HepG2 (cell line): ENCODE measurements at regions not wholly inside any gene's neighbourhood (a gene's known extent, or its start where the extent isn't known, plus 50 kb on each side); places are given as distances from the start of the nearest gene placed in this dataset.

ENCODE experiments used
- ATAC-seq: fragments of 200-7000 bp; cut with Tn5 transposase; 3 replicates; pipeline ENCODE4 v1.9.1; 2020; ENCODE audit warnings: mild to moderate bottlenecking, moderate library complexity
- BruUV-seq: library from RNA; stranded (reverse); fragments of 400-500 nt; replicated peaks from 2 replicates; lab custom pipeline; 2021; lab: Mats Ljungman, UMichigan
- CTCF ChIA-PET: fragments of 300-600 bp; formaldehyde crosslinking; extraction: SDS; loops from one replicate; lab custom pipeline; 2021; ENCODE audit warnings: low total read pairs, inconsistent platforms, low intra/inter-chr PET ratio; lab: Yijun Ruan, JAX
- POLR2A ChIA-PET: fragments of 350-600 bp; sonication (Branson Sonifier 250); formaldehyde crosslinking; loops from one replicate; lab custom pipeline; 2020; ENCODE audit warnings: antibody characterized with exemption, inconsistent platforms; lab: Yijun Ruan, JAX
- DNase-seq: peaks from one replicate; pipeline ENCODE4 v3.0.0-alpha.2; 2015; ENCODE audit warnings: low spot score
- FAIRE-seq: peaks from 3 replicates; lab custom pipeline; 2011; peaks lifted over from hg19 to GRCh38; lab: Jason Lieb, UNC
- H2AFZ ChIP-seq: one replicate; pipeline ENCODE4 v1.6.1; 2011; ENCODE audit warnings: low read length, inconsistent platforms
- H3K27ac ChIP-seq: fragments of 300-600 bp; 3 replicates; pipeline ENCODE4 v1.8.0; 2011; ENCODE audit warnings: mixed run types, mild to moderate bottlenecking, mixed read lengths, low read length, inconsistent platforms; ENCODE audit not compliant: insufficient read depth; ENCODE audit errors: extremely low read length
- H3K27me3 ChIP-seq, 2 experiments: fragments of 200-600 bp in 1 of 2; 2 replicates in 1 of 2; 3 replicates in 1 of 2; pipeline versions ENCODE4 v1.6.0 to v1.8.0; 2011; ENCODE audit warnings: low read length in 2 of 2, mild to moderate bottlenecking in 2 of 2, moderate library complexity in 2 of 2, inconsistent platforms in 1 of 2; ENCODE audit not compliant: insufficient read depth in 2 of 2, control insufficient read depth in 1 of 2
- H3K36me3 ChIP-seq, 2 experiments: fragments of 200-600 bp in 1 of 2; replicated peaks in 1 of 2; 2 replicates in 1 of 2; 3 replicates in 1 of 2; pipeline versions ENCODE4 v1.5.1 to v1.8.0; 2011; ENCODE audit warnings: low read length in 2 of 2, inconsistent platforms in 1 of 2; ENCODE audit not compliant: insufficient read depth in 2 of 2, control insufficient read depth in 1 of 2
- H3K4me1 ChIP-seq: 2 replicates; pipeline ENCODE4 v1.5.1; 2012; ENCODE audit warnings: low read length, inconsistent platforms; ENCODE audit not compliant: insufficient read depth
- H3K4me2 ChIP-seq: 2 replicates; pipeline ENCODE4 v1.6.0; 2011; ENCODE audit warnings: low read depth, low read length, inconsistent platforms
- H3K4me3 ChIP-seq, 3 experiments: fragments of 200-600 bp in 1 of 3; sonication (generic), shearing (Covaris generic) in 1 of 3; replicated peaks in 1 of 3; 2 replicates each; pipeline ENCODE4 v1.5.1; 2011 to 2016; ENCODE audit warnings: low read length in 3 of 3, inconsistent platforms in 2 of 3, low read depth in 2 of 3, mild to moderate bottlenecking in 2 of 3, control low read depth in 1 of 3, mixed read lengths in 1 of 3; ENCODE audit not compliant: insufficient read depth in 1 of 3
- H3K79me2 ChIP-seq: one replicate; pipeline ENCODE4 v1.6.1; 2011; ENCODE audit warnings: low read length, inconsistent platforms; ENCODE audit not compliant: insufficient read depth
- H3K9ac ChIP-seq: 2 replicates; pipeline ENCODE4 v1.6.0; 2011; ENCODE audit warnings: mild to moderate bottlenecking, low read depth, low read length, inconsistent platforms; ENCODE audit not compliant: insufficient read depth
- H3K9me3 ChIP-seq: 2 replicates; pipeline ENCODE4 v1.5.1; 2012; ENCODE audit warnings: mild to moderate bottlenecking, low read length
- H4K20me1 ChIP-seq: 2 replicates; pipeline ENCODE4 v1.6.0; 2011; ENCODE audit warnings: inconsistent platforms, mild to moderate bottlenecking, low read length, moderate library complexity; ENCODE audit not compliant: insufficient read depth
- DRAP1 ChIP-seq: IDR thresholded peaks from 2 replicates; pipeline ENCODE4 v1.6.1; 2016; ENCODE audit warnings: missing genetic modification reagents, missing compliant biosample characterization
- EED ChIP-seq: sonication (generic); formaldehyde crosslinking; IDR thresholded peaks from 2 replicates; pipeline ENCODE4 v1.5.0; 2020; ENCODE audit warnings: mild to moderate bottlenecking, missing genetic modification reagents
- ONECUT2 ChIP-seq: sonication (generic); formaldehyde crosslinking; IDR thresholded peaks from 2 replicates; pipeline ENCODE4 v1.4.0; 2020; ENCODE audit warnings: missing genetic modification reagents
- PTBP1 ChIP-seq: fragments of 200-400 bp; formaldehyde crosslinking; IDR thresholded peaks from 2 replicates; pipeline ENCODE4 v1.6.1; 2018; ENCODE audit warnings: low read length, low read depth; ENCODE audit not compliant: poor library complexity, severe bottlenecking
- RERE ChIP-seq: IDR thresholded peaks from 2 replicates; pipeline ENCODE4 v1.6.1; 2016; ENCODE audit warnings: low read depth, missing genetic modification reagents, missing compliant biosample characterization
- RFX1 ChIP-seq: fragments of 450-650 bp; IDR thresholded peaks from 2 replicates; pipeline ENCODE4 v1.6.1; 2017
- SNAPC2 ChIP-seq: sonication (generic); formaldehyde crosslinking; IDR thresholded peaks from 2 replicates; pipeline ENCODE4 v1.8.1; 2022; ENCODE audit warnings: mild to moderate bottlenecking, missing genetic modification reagents
- SOX13 ChIP-seq, 3 experiments: fragments of 450-650 bp in 1 of 3; sonication (generic) in 1 of 3; formaldehyde crosslinking in 1 of 3; IDR thresholded peaks in 2 of 3; conservative IDR thresholded peaks in 1 of 3; 2 replicates each; pipeline versions ENCODE4 v1.5.0 to v1.6.1; 2016 to 2020; ENCODE audit warnings: antibody characterized with exemption in 1 of 3, mild to moderate bottlenecking in 1 of 3, missing compliant biosample characterization in 1 of 3, missing genetic modification reagents in 1 of 3, moderate library complexity in 1 of 3
- ZBTB44 ChIP-seq: sonication (generic); formaldehyde crosslinking; IDR thresholded peaks from 2 replicates; pipeline ENCODE4 v1.4.0; 2020; ENCODE audit warnings: missing genetic modification reagents
- ZFAT ChIP-seq: sonication (generic); formaldehyde crosslinking; conservative IDR thresholded peaks from 2 replicates; pipeline ENCODE4 v1.8.1; 2023; ENCODE audit warnings: missing genetic modification reagents, inconsistent platforms
- ZNF354B ChIP-seq: sonication (generic); formaldehyde crosslinking; IDR thresholded peaks from 2 replicates; pipeline ENCODE4 v1.8.0; 2022; ENCODE audit warnings: mild to moderate bottlenecking, missing genetic modification reagents
- ZNF670 ChIP-seq: sonication (generic); formaldehyde crosslinking; IDR thresholded peaks from 2 replicates; pipeline ENCODE4 v1.8.0; 2022; ENCODE audit warnings: mild to moderate bottlenecking, missing genetic modification reagents, borderline replicate concordance
- ZNF724P ChIP-seq: sonication (generic); formaldehyde crosslinking; IDR thresholded peaks from 2 replicates; pipeline ENCODE4 v1.8.0; 2022; ENCODE audit warnings: missing genetic modification reagents, borderline replicate concordance
- ZNF83 ChIP-seq: sonication (generic); formaldehyde crosslinking; IDR thresholded peaks from 2 replicates; pipeline ENCODE4 v1.4.0; 2020; ENCODE audit warnings: missing genetic modification reagents, mild to moderate bottlenecking, borderline replicate concordance
- WGBS: methylation state at CpG from one replicate; pipeline ENCODE4 v1.1.6; 2017; ENCODE audit warnings: low lambda C conversion rate; 5-methylcytosine and 5-hydroxymethylcytosine counted together
- in situ Hi-C: cut with HindIII; loops from 2 replicates; pipeline ENCODE4 v1.10.0; 2017; ENCODE audit warnings: low pct_unique_long_range_greater_than_20kb; ENCODE audit not compliant: extremely low pct_ligation_motif_present
- intact Hi-C: fragments of 100-400 bp; cut with micrococcal nuclease; formaldehyde crosslinking; loops from one replicate; pipeline ENCODE4 v1.10.0; 2022; ENCODE audit not compliant: unreplicated experiment
- TF ChIP-seq, protein P1 (sequence below): sonication (generic); formaldehyde crosslinking; IDR thresholded peaks from 2 replicates; pipeline ENCODE4 v1.5.0; 2020; ENCODE audit warnings: missing genetic modification reagents

GRCh38 chr3:71931922-71932321 is 147.0 kb upstream of the PROK2 start:
- Histone ChIP-seq H2AFZ (no peak overlapping the region), H4K20me1 (no peaks in the 10 kb centered on the region), H3K79me2 (no peaks in the 10 kb centered on the region), H3K36me3 (no peaks in the 10 kb centered on the region), H3K27ac (no peak overlapping the region), H3K4me3 (no peak overlapping the region), H3K27me3 (peaks cover 0 to 18% of the 10 kb centered on the region in 2 experiments), H3K9ac (no peak overlapping the region), H3K4me2 (no peak overlapping the region), H3K9me3 (no peaks in the 10 kb centered on the region), H3K4me1 (no peaks in the 10 kb centered on the region)
- DNase-seq (no peak), FAIRE-seq (no peak), ATAC-seq (no peak)
- POLR2A ChIA-PET = no interaction called here
- BruUV-seq = no TSS peak
- CTCF ChIA-PET = no interaction called here
- 35% methylated on average over 5 of the region's 5 CpGs for WGBS
- in situ Hi-C loops (no loop called here), intact Hi-C loops (no loop called here)
- TF ChIP-seq EED (CRISPR knock-in tag) (no peak), ZNF670 (CRISPR knock-in tag) (no peak), ZNF354B (CRISPR knock-in tag) (no peak), PTBP1 (no peak), RFX1 (no peak), SNAPC2 (CRISPR knock-in tag) (no peak), ONECUT2 (CRISPR knock-in tag) (no peak), ZFAT (CRISPR knock-in tag) (no peak), DRAP1 (CRISPR knock-in tag) (no peak), ZNF724P (no peak), ZBTB44 (CRISPR knock-in tag) (no peak), ZNF83 (CRISPR knock-in tag) (no peak), RERE (no peak), SOX13 (IDR thresholded peaks at IDR 0.05) (no peak), SOX13 (CRISPR knock-in tag; conservative IDR thresholded peaks at IDR 0.05 in 1 of 2, IDR thresholded peaks at IDR 0.05 in 1 of 2) (no peak)
- TF ChIP-seq, protein P1, sequence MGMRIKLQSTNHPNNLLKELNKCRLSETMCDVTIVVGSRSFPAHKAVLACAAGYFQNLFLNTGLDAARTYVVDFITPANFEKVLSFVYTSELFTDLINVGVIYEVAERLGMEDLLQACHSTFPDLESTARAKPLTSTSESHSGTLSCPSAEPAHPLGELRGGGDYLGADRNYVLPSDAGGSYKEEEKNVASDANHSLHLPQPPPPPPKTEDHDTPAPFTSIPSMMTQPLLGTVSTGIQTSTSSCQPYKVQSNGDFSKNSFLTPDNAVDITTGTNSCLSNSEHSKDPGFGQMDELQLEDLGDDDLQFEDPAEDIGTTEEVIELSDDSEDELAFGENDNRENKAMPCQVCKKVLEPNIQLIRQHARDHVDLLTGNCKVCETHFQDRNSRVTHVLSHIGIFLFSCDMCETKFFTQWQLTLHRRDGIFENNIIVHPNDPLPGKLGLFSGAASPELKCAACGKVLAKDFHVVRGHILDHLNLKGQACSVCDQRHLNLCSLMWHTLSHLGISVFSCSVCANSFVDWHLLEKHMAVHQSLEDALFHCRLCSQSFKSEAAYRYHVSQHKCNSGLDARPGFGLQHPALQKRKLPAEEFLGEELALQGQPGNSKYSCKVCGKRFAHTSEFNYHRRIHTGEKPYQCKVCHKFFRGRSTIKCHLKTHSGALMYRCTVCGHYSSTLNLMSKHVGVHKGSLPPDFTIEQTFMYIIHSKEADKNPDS (CRISPR knock-in tag) = no peak
